GM18499 (cell line): ENCODE measurements at regions not wholly inside any gene's neighbourhood (a gene's known extent, or its start where the extent isn't known, plus 50 kb on each side); places are given as distances from the start of the nearest gene placed in this dataset.

ENCODE experiments used
- ATAC-seq: cut with Tn5 transposase; IDR thresholded peaks from one replicate; pipeline ENCODE4 v1.9.1; 2021; ENCODE audit warnings: moderate number of reproducible peaks; ENCODE audit not compliant: insufficient read depth, unreplicated experiment

DNA sequence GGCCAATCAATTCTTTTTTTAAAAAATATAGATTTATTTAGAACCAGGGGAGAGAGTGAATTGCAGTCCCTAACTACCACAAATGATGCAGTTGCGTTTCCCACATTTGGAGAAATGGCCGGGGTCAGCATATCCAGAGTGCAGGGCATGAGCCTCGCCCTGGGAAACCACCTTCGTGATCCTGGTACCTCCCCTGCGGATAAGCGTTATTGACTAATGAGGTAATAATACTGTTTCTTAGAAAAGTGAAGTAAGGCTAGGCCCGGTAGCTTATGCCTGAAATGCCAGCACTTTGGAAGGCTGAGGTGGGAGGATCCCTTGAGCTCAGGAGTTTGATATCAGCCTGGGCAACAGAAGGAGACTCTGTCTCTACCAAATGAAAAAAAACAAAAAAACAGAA is 111.5 kb upstream of the SLC45A1 start:
- ATAC-seq, result no peak

- no peak for ATAC-seq
These were observed 112.1 kb upstream of the SLC45A1 start for GRCh38 chr1:8205771-8206170.

- no peak for ATAC-seq
These were observed 113.1 kb upstream of the SLC45A1 start for GRCh38 chr1:8204826-8205225.

DNA sequence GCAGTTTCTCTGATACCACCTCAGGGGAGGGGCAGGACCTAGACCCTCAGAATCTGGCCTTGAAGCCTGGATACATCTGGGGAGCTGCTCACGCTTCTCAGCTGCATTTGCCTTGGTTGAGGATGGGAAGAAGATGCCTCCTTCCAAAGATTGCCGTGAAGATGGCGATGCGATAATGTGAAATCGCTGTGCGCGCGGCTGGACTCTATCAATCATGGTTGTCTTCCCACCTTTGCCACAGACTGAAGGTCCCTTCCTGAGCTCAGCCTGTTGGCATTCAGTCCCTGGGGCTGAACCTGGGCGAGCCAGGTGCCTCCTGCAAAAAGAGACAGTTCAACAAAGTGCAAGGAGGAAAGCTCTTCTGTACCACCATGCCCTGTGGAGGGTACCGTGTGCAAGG is 114.4 kb upstream of the SLC45A1 start:
- no peak for ATAC-seq

- no peak for ATAC-seq
These were observed 114.9 kb upstream of the SLC45A1 start for GRCh38 chr1:8203056-8203455.

- no peak for ATAC-seq
These were observed 115.6 kb upstream of the SLC45A1 start for GRCh38 chr1:8202182-8202905.

DNA sequence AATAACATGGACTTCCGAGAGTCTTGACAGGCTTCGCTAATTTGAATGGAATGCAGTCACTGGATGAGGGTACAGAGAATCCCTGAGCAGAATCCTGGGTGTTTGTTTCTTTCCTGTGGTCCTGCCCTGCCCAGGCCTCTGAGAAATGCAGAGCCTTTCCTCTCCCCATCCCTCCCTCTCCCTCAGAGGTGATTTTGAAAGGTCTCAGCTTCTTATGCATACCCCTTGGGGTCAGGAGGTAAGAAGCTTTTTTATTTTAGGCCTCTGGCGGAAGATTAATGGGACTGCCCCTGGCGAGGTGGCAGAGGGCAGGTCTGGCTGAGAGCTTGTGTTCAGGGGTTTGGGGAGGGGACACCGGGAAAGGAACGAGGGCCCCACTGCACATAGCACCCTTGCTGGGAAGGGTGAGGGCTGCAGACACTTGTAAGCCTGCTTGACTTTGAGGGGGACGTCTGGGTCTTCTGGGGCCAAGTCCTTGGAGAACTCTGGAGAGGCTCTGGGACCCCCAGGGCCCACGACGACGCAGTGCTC is 116.5 kb upstream of the SLC45A1 start:
- no peak for ATAC-seq

DNA sequence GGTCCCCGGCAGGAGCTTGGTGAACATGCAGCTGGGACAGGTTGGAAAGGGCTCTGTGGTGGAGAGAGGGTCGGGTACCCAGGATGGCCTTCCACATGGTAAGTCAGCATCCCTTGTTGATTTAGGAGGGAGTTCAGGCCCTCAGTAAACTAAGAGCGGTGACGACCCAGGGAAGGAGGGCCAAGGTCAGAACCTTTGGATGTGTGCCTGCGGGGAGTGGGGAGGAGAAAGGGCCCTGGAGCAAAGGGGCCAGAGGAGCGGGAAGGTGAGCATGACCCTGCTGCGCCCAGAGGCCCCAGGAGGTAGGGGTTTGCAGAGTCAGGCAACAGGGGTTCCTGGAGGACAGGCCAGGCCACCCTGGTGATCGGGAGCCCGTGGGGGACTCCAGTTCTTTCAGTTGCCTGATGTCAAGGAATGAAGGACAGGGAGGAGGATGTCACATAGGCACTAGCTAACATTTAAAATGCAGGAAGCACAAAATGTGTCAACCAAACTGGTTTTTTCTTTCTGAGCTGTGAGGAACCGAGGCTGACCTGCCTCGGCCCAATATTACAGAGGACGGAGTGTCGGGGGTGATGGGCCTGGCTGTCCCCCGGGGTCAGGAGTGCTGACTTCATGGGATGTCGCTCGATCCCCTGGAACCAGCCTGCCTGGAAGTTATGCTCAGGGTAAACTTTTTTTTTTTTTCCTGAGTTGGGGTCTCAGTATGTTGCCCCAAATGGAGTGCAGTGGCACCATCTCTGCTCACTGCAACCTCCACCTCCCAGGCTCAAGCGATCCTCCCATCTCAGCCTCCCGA is 117.4 kb upstream of the SLC45A1 start:
- no peak for ATAC-seq

DNA sequence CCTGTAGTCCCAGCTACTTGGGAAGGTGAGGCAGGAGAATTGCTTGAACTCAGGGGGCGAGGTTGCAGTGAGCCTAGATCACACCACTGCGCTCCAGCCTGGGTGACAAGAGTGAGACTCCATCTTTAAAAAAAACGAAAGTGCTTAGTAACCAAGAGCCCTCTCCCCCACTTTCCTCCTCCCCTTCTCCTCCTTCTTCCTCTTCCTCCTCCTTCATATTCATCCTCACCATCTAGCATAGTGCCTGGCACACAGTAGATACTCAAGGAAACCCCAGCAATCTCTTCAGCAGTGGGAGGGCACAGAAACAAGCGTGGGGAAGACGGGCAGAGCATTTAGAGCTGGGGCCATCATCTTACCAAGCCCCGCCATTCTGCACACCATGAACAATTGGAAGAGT is 119.4 kb upstream of the SLC45A1 start:
- ATAC-seq, result no peak

- no peak for ATAC-seq
These were observed 120.2 kb upstream of the SLC45A1 start for GRCh38 chr1:8197493-8198282.

DNA sequence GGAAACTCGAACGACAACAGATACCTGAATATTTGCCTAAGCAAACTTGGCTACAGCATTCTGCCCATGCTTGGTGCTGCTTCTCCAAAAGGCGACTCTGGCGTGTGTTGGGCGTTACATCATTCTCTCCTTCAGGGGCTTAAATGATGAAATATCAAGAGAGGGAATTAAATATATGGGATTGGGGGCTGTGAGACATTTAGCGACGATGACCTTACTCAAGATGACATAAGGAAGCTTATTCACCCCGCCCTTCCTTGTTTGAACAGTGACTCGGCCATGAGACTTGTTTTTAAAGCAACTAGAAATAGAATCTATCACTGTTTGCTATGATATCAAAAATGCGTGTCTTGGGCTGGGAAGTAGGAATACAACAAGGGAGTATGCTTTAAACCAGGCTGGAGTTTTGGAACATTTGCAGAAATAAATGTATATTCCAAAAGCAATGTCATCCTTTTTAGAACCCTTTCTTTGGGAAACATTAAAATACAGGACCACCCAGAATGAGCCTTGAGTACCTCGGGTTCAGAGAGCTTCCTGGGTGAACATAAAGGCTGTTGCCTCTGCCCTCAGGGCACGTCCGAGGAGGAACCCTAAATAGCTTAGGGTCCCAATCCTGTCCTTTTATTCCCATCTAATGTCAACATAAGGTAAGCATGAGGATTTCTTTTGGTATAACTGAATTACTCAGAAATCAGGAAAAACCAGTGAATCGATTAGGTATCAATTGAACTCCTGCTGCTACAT is 123.3 kb upstream of the SLC45A1 start:
- ATAC-seq, result no peak

DNA sequence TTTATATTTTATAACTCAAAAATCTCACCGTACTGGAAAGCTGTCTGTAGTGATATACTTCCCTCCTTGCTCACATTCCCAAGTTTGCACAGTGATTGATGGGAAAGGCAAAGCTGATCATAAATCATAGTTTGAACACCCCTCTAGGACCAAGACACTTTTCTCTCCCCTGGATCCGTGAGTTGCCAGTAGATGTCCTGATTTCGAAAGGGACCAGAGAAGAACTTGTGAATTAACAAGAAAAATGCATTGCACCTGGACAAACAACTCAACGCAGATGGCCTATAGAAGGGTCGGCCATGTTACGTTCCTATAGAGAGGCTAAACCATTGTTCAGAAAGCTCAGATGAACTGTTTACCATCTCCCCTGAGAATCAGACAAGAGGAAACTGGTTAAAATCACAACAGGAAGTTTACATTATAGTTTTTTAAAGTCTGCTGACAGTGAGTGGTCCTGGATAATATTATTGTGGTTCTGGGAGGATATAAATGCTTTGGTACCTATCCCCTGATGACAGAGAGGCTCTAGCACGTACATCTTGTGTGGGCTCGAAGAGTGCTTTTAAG is 124.0 kb upstream of the SLC45A1 start:
- no peak for ATAC-seq

GRCh38 chr1:8191474-8191873 is 126.4 kb upstream of the SLC45A1 start:
- no peak for ATAC-seq

DNA sequence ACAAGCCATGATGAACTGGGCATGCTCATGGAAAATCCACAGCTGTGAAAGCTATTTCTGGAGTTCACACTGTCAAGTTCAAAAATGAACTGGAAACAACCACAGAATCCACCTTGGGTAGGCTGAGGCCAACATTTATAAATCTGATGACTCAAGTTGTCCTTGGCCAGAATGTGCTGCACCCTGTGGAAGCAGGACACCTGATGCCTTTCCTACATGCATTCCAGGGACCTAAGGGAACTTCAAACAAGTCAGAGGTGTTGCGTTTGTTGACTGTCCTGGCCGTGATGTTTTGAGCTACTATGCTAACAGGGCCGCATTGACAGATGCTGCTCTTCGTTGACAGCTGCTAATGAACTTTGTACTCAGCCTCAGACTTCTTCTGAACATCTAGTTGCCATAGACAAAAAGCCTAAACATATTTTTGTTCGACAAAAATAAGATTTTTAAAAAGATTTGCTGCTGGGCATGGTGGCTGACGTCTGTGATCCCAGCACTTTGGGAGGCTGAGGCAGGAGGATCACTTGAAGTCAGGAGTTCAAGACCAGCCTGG is 127.9 kb upstream of the SLC45A1 start:
- ATAC-seq, result no peak

GRCh38 chr1:8185400-8185799 is 132.5 kb upstream of the SLC45A1 start:
- no peak for ATAC-seq

DNA sequence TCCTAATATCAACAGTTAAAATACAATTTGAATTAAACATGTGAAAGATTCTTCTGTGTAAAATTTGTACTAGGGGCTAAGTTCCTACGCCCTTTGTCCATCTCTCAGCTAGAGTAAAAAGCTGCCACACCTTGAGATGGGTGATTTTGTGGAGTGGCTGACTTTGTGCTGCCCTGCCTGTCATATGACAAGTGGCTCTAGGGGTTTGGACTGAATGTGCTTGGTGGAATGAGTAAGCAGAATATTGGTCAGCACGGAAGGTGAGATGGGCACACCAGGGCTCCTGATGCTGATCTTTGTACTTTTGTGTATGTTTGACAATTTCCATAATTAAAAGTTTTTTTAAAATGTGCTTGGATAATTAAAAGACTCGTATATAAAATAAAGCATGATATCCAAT is 133.6 kb upstream of the SLC45A1 start:
- ATAC-seq, result no peak

DNA sequence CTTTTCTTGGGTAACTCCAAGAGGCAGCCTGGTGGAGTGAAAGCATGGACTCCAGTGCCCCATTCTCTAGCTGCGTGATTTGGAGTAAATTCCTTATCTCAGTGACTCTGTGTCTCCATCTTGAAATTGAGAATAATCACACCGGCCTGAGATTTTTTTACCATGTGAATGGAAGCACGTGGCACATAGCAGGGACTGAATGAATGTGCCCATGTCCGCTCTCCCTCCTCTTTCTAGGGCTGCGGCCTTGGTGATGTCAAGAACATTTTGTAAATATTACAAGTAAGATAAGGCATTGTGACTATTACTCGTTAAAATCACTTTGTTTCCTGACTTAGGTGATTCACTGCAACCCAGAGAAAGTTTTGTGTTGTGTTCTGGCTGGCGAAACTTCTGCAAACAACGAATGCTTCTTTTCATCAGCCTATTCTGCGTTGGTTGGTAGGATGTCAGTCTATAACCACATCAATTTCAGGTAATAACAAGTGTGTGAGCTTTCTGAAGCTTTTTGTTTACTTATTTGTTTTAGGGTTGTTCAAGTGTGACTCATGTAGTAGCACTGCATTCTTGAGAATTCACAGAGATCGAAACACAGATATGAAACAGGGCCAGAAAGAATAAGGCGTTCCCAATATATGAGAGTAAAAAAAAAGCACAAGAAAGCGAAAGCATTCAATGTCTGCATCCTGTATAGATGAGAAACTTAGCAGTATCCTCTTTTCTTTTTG is 135.7 kb upstream of the SLC45A1 start:
- ATAC-seq, result no peak

GRCh38 chr1:8179132-8179793 is 138.7 kb upstream of the SLC45A1 start:
- ATAC-seq, result no peak
